Sigmoid colon (tissue), 4 donors: ENCODE measurements at regions not wholly inside any gene's neighbourhood (a gene's known extent, or its start where the extent isn't known, plus 50 kb on each side); places are given as distances from the start of the nearest gene placed in this dataset.

Experiments used
- EP300 ChIP-seq, 4 donors: sonication (generic); formaldehyde crosslinking; IDR thresholded peaks; one replicate each; pipeline ENCODE4 v1.6.1; 2017; ENCODE audit warnings: antibody characterized with exemption in 4 of 4
- POLR2A ChIP-seq, 2 donors: fragments of 450-650 bp; IDR thresholded peaks; one replicate each; pipeline ENCODE4 v1.6.1; 2016; ENCODE audit warnings: antibody characterized with exemption in 2 of 2, mild to moderate bottlenecking in 2 of 2, moderate library complexity in 2 of 2
- POLR2AphosphoS5 ChIP-seq, 4 donors: sonication (generic); formaldehyde crosslinking; IDR thresholded peaks; one replicate each; pipeline ENCODE4 v1.6.1; 2017; ENCODE audit warnings: antibody characterized with exemption in 4 of 4
- TF ChIP-seq, protein P1 (sequence below), 4 experiments: fragments of 450-650 bp in 3 of 4; fragments of 200-600 bp in 1 of 4; IDR thresholded peaks; one replicate each; pipeline ENCODE4 v1.5.1; 2016 to 2019; ENCODE audit warnings: antibody characterized with exemption in 4 of 4, mild to moderate bottlenecking in 3 of 4, moderate library complexity in 2 of 4

DNA sequence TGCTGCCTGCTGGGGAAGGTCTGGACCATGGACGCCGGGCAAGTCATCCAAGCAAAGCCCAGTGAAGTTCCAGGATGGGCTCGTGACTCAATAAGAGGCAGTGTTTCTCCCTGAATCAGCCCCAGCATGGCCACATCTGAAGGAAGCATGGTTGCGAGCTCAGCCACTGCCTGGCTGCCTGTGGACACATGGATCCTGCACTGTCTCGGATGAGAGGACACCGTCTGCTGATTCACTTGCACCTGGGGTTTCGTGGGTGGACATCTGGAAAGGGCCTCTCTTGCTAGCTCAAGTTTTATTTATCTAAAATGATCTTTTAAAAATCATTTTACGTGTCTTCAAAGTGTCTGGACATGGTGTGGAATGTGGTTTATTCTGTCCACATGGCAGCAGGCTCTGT is 224.8 kb upstream of the FN1 start:
- TF ChIP-seq, protein P1, sequence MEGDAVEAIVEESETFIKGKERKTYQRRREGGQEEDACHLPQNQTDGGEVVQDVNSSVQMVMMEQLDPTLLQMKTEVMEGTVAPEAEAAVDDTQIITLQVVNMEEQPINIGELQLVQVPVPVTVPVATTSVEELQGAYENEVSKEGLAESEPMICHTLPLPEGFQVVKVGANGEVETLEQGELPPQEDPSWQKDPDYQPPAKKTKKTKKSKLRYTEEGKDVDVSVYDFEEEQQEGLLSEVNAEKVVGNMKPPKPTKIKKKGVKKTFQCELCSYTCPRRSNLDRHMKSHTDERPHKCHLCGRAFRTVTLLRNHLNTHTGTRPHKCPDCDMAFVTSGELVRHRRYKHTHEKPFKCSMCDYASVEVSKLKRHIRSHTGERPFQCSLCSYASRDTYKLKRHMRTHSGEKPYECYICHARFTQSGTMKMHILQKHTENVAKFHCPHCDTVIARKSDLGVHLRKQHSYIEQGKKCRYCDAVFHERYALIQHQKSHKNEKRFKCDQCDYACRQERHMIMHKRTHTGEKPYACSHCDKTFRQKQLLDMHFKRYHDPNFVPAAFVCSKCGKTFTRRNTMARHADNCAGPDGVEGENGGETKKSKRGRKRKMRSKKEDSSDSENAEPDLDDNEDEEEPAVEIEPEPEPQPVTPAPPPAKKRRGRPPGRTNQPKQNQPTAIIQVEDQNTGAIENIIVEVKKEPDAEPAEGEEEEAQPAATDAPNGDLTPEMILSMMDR (IDR thresholded peaks at IDR 0.05): no peak
- TF ChIP-seq POLR2AphosphoS5 (IDR thresholded peaks at IDR 0.05) (no peak), EP300 (IDR thresholded peaks at IDR 0.05) (no peak), POLR2A (IDR thresholded peaks at IDR 0.05) (no peak)
